ENCODE measurements at regions not wholly inside any gene's neighbourhood (a gene's known extent, or its start where the extent isn't known, plus 50 kb on each side); places are given as distances from the start of the nearest gene placed in this dataset.
"Not testable (repeated sequence)": the region's sequence is repeated elsewhere in the genome, so short reads cannot be mapped to it uniquely, and the experiment has no call there.

DNA sequence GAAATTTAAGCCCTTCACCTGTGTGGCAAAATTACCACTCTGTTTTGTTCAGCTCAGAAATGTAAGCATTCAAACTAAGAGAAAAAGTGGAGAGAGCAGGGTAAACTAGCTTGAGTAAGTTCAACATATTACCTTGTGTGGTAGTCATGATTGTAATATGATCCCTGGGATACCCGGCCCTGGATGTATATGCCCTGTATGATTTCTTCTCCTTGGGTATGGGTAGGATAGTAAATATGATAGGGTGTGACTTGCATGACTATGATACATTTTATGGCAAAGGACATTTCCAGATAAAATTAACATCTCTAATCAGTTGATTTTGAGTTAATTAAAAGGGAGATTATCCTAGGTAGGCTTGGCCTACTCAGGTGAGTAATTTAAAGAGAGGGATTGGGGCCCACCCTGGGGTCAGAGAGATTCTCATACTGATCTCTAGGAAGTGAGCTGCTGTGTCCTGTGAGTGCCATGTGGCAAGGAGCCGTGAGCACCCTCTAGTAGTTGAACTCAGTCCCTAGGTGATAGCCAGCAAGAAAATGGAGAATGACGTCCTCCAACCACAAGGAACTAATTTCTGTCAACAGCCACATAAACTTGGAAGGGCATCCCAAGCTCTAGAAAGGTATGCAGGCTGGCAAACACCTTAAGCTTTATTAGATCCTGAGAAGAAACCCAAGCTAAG lies 62.2 kb upstream of the ANXA1 start:
- Histone ChIP-seq H3K9me3 (no peaks in the 10 kb centered on the region), H3K4me3 (no peak overlapping the region), H3K36me3 (no peaks in the 10 kb centered on the region), H3K27ac (no peak overlapping the region), H3K4me1 (peaks cover 0 to 13% (median 0%) of the 10 kb centered on the region in 4 donors), H3K27me3 (no peaks in the 10 kb centered on the region)
- WGBS, 2 donors: 83 to 90% methylated on average over 3 of the region's 3 CpGs
- TF ChIP-seq POLR2A (IDR thresholded peaks at IDR 0.05): no peak
- TF ChIP-seq EP300 (IDR thresholded peaks at IDR 0.05): no peak
- DNase-seq (ENCODE audit: low spot score in 2 of 2): no peak

DNA sequence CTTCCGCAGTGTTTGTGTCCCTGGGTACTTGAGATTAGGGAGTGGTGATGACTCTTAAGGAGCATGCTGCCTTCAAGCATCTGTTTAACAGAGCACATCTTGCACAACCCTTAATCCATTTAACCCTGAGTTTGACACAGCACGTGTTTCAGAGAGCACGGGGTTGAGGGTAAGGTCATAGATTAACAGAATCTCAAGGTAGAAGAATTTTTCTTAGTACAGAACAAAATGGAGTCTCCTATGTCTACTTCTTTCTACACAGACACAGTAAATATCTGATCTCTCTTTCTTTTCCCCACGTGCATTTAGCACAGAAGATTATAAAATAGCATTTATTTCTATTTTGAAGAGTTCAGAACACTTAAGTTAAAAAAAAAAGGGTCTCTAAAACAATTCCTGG lies 63.8 kb upstream of the ANXA1 start:
- H3K27me3 ChIP-seq; H3K4me3 ChIP-seq; H3K36me3 ChIP-seq; DNase-seq (ENCODE audit: low spot score in 2 of 2); H3K4me1 ChIP-seq; H3K9me3 ChIP-seq; H3K27ac ChIP-seq: not testable (repeated sequence)
- WGBS, 2 donors: 80 to 91% methylated on average over 3 to 4 of the region's 4 CpGs

DNA sequence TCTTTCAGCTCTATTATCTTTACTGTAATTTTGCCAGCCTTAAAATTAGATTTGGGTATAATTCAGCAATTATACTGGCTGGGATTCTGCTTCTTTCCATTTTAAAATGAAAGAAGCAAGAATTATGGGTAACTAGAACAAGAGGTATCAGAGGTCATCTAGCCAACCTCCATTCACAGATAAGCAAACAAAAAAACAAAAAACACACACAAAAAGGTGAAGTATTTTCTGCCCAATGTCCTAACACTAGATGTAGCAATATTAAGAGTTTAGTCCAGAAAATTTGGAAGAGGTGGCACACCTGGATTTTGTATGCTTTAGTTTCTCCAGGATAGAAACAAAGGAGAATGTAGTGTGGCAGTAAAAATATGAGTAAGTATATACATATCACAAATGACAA lies 68.1 kb upstream of the ANXA1 start:
- DNase-seq (ENCODE audit: low spot score in 2 of 2): no peak
- TF ChIP-seq POLR2A (IDR thresholded peaks at IDR 0.05): no peak
- TF ChIP-seq, protein P1, sequence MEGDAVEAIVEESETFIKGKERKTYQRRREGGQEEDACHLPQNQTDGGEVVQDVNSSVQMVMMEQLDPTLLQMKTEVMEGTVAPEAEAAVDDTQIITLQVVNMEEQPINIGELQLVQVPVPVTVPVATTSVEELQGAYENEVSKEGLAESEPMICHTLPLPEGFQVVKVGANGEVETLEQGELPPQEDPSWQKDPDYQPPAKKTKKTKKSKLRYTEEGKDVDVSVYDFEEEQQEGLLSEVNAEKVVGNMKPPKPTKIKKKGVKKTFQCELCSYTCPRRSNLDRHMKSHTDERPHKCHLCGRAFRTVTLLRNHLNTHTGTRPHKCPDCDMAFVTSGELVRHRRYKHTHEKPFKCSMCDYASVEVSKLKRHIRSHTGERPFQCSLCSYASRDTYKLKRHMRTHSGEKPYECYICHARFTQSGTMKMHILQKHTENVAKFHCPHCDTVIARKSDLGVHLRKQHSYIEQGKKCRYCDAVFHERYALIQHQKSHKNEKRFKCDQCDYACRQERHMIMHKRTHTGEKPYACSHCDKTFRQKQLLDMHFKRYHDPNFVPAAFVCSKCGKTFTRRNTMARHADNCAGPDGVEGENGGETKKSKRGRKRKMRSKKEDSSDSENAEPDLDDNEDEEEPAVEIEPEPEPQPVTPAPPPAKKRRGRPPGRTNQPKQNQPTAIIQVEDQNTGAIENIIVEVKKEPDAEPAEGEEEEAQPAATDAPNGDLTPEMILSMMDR (IDR thresholded peaks at IDR 0.05): no peak
- no peak for TF ChIP-seq EP300 (IDR thresholded peaks at IDR 0.05)
- H3K27me3 ChIP-seq: no peaks in the 10 kb centered on the region
- H3K9me3 ChIP-seq: no peaks in the 10 kb centered on the region
- no peaks in the 10 kb centered on the region for H3K36me3 ChIP-seq
- H3K4me1 ChIP-seq: peaks cover 0 to 34% (median 12%) of the 10 kb centered on the region in 4 donors
- peak overlapping the region in 2 of 4 donors; percentile 54 to 77 for H3K27ac ChIP-seq
- no peak overlapping the region for H3K4me3 ChIP-seq

DNA sequence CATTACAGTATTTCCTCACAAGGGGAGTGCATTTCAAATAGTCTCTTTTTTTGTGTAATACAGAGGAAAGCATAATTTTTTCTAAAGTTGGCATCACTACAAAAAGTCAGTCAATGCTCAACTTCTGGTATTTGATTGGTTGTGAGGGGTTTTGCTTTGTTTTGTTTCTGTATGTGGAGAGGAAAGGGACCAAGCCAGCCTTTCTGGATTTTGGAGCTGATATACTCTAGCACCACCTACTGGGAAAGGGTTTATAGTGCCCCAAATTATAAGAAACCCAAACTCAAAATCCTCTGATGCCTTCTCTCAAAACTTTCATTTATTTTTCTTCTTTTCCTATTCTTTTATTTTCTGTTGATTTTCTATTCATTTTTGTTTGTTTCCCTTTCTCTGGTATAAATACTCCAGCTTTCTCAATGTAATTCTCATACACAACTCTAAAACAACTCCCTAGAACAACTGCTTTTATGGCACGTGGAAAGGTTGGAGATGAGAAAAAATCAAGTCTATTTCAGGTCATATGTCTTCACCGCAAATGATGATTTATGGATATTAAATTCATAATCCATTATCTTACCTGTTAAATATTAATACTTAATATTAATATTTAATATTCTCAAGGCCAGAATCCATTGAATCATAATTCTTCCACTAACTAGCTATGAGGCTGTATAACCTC lies 69.5 kb upstream of the ANXA1 start:
- H3K9me3 ChIP-seq: no peaks in the 10 kb centered on the region
- H3K27me3 ChIP-seq: no peaks in the 10 kb centered on the region
- WGBS, 2 donors: 62 to 72% methylated on average over 2 of the region's 2 CpGs
- TF ChIP-seq, protein P1 (IDR thresholded peaks at IDR 0.05): peak; percentile 65 to 86 (median 75)
- TF ChIP-seq POLR2A (IDR thresholded peaks at IDR 0.05): no peak
- TF ChIP-seq EP300 (IDR thresholded peaks at IDR 0.05): peak; percentile 15 to 35
- DNase-seq (ENCODE audit: low spot score in 2 of 2): peak in 1 of 2 donors; percentile 43
- H3K27ac ChIP-seq: peak overlapping the region in 3 of 4 donors; percentile 36 to 80 (median 77)
- H3K36me3 ChIP-seq: no peaks in the 10 kb centered on the region
- H3K4me1 ChIP-seq: peaks cover 0 to 39% (median 12%) of the 10 kb centered on the region in 4 donors
- H3K4me3 ChIP-seq: no peak overlapping the region

DNA sequence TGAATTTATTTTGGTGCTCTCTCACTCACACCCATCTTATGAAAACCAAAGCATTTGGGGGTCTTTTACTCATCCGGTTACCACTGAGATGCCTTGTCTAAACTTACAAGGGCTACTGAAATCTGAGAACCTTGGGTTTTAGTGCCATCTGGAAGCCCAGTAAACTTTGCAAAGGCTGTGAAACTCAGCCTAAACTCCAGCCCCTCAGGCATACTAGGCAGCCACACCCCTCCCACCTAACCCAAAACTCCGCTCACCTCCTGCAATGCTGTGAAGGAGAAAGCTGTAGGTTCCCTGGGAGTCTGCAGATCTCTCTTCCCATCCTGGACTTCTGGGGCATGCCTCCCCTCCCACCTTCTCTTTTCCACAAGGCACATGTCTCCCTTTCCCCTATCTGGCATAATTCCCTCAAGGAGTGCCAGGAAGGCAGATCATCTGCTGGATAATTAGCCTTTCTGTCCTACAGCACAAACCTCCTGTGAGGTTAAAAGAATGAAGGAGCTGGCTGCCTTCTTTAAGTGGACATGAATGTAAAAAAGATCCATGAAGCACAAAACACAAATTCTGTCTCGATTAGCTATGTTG lies 71.5 kb upstream of the ANXA1 start:
- H3K27me3 ChIP-seq: no peaks in the 10 kb centered on the region
- 58 to 67% methylated on average over 3 of the region's 3 CpGs for WGBS, 2 donors
- peak overlapping the region in 3 of 4 donors; percentile 21 to 80 (median 77) for H3K27ac ChIP-seq

More for the DNA sequence above, 71.5 kb upstream of the ANXA1 start:
- Histone ChIP-seq H3K4me3 (no peak overlapping the region), H3K9me3 (no peaks in the 10 kb centered on the region), H3K36me3 (no peaks in the 10 kb centered on the region), H3K4me1 (peaks cover 0 to 41% (median 12%) of the 10 kb centered on the region in 4 donors)
- TF ChIP-seq EP300 (IDR thresholded peaks at IDR 0.05) (no peak), POLR2A (IDR thresholded peaks at IDR 0.05) (no peak)
- TF ChIP-seq, protein P1 (IDR thresholded peaks at IDR 0.05): no peak
- DNase-seq (ENCODE audit: low spot score in 2 of 2): no peak
